OCI-LY3 (cell line): ENCODE measurements at regions not wholly inside any gene's neighbourhood (a gene's known extent, or its start where the extent isn't known, plus 50 kb on each side); places are given as distances from the start of the nearest gene placed in this dataset.
"Not testable (repeated sequence)": the region's sequence is repeated elsewhere in the genome, so short reads cannot be mapped to it uniquely, and the experiment has no call there.

ENCODE experiments used
- EZH2phosphoT487 ChIP-seq: fragments of 200-600 bp; shearing (Covaris generic); IDR thresholded peaks from 2 replicates; pipeline ENCODE4 v1.6.1; 2018; ENCODE audit warnings: antibody characterized with exemption, mixed run types, low read depth
- TF ChIP-seq, protein P1 (sequence below): fragments of 200-600, 300-600 bp; sonication (generic); IDR thresholded peaks from 2 replicates; pipeline ENCODE4 v1.5.1; 2014; ENCODE audit warnings: antibody characterized with exemption, low read length, low read depth

- TF ChIP-seq, protein P1, sequence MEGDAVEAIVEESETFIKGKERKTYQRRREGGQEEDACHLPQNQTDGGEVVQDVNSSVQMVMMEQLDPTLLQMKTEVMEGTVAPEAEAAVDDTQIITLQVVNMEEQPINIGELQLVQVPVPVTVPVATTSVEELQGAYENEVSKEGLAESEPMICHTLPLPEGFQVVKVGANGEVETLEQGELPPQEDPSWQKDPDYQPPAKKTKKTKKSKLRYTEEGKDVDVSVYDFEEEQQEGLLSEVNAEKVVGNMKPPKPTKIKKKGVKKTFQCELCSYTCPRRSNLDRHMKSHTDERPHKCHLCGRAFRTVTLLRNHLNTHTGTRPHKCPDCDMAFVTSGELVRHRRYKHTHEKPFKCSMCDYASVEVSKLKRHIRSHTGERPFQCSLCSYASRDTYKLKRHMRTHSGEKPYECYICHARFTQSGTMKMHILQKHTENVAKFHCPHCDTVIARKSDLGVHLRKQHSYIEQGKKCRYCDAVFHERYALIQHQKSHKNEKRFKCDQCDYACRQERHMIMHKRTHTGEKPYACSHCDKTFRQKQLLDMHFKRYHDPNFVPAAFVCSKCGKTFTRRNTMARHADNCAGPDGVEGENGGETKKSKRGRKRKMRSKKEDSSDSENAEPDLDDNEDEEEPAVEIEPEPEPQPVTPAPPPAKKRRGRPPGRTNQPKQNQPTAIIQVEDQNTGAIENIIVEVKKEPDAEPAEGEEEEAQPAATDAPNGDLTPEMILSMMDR, result not testable (repeated sequence)
- TF ChIP-seq EZH2phosphoT487, result not testable (repeated sequence)
These were observed 59.9 kb downstream of the TMEM121 start for GRCh38 chr14:105586144-105586872.
